Motor neuron (in vitro differentiated cells): ENCODE measurements at regions not wholly inside any gene's neighbourhood (a gene's known extent, or its start where the extent isn't known, plus 50 kb on each side); places are given as distances from the start of the nearest gene placed in this dataset.

ENCODE experiments used
- ATAC-seq, 8 experiments: fragments of 200-7000 bp; cut with Tn5 transposase; replicated peaks in 6 of 8; 2 replicates each; pipeline ENCODE4 v1.8.0; 2021; ENCODE audit warnings: mild to moderate bottlenecking in 8 of 8, moderate library complexity in 8 of 8
- H3K27ac ChIP-seq, 2 donors: fragments of 250-450 bp; sonication (Bioruptor Pico); 2 replicates each; pipeline ENCODE4 v1.9.0; 2021; ENCODE audit warnings: antibody characterized with exemption in 2 of 2, mild to moderate bottlenecking in 2 of 2, moderate library complexity in 1 of 2
- H3K4me1 ChIP-seq, 2 donors: fragments of 250-450 bp; sonication (Bioruptor Pico); replicated peaks in 1 of 2; 2 replicates each; pipeline ENCODE4 v1.6.1; 2021; ENCODE audit warnings: antibody characterized with exemption in 2 of 2, mild to moderate bottlenecking in 2 of 2, moderate library complexity in 1 of 2
- H3K4me3 ChIP-seq, 5 donors: fragments of 250-450 bp; sonication (Bioruptor Pico); 2 replicates each; pipeline ENCODE4 v1.9.0; 2021; ENCODE audit warnings: antibody characterized with exemption in 5 of 5, mild to moderate bottlenecking in 5 of 5, moderate library complexity in 4 of 5
- WGBS, 10 experiments: fragments of 450-650 bp; shearing (Covaris generic); methylation state at CpG; one replicate each; pipeline ENCODE4 v1.0.0; 2022; 5-methylcytosine and 5-hydroxymethylcytosine counted together
- in situ Hi-C, 9 experiments: fragments of 400-800 bp; cut with MboI; loops; one replicate each; pipeline ENCODE4 v1.15.0; 2021; ENCODE audit warnings: low sequenced_read_pairs in 9 of 9, low pct_unique_long_range_greater_than_20kb in 2 of 9; ENCODE audit not compliant: unreplicated experiment in 9 of 9

DNA sequence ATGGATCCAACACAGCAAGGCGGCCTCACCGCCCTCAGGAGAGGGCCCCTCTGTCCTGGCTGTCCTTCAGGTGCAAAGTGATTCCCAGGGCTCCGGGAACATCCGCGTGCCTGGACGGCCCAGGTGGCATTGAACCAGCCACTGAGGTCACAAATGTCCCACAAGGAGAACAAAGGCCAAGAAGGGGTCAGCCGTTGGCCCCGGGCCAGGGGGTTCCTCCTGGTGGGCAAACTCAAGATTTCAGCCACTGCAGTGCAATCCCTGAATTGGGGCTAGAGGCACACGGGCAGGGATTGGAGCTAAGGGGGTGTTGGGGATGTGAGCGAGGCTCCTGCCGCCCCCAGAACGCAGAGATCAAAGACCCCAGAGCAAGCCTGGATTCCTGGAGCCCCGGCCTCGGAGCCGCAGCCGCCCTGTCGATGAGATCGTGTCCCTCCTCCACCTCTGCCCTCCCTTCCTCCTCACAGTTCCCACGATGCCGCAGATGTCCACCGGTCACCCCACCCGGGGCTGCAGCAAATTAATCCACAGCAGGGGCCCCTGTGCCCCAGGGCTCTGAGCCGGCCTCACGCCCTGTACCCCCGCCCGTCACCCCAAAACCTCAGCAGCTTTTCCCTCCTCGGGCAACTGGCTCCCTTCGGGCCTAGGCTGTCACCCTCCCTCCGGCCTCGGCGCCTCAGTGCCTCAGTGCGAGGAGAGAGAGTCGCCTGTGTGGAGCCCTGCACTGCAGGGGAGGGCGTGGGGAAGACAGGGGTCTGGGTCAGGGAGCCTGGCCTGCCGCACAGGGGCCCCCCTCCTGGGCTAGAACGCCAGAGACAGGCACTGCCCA, 56.7 kb upstream of the GALNT9 start:
- H3K4me3 ChIP-seq: no peak overlapping the region
- in situ Hi-C loops: no loop called here
- H3K27ac ChIP-seq: no peak overlapping the region
- WGBS, 10 experiments: 8 to 83% (median 18%) methylated on average over 2 to 16 of the region's 36 CpGs; no CpG with 5 or more reads in 6 of the 10 experiments
- H3K4me1 ChIP-seq: no peaks in the 10 kb centered on the region
- peak in 2 of 8 experiments; percentile 8 to 30 for ATAC-seq

- in situ Hi-C loops: no loop called here
- no peaks in the 10 kb centered on the region for H3K4me1 ChIP-seq
- no peak for ATAC-seq
- H3K27ac ChIP-seq: no peak overlapping the region
- 0 to 68% (median 29%) methylated on average over 2 to 18 of the region's 25 CpGs for WGBS, 10 experiments
- no peak overlapping the region for H3K4me3 ChIP-seq
Measured at GRCh38 chr12:132384916-132385774, 55.8 kb upstream of the GALNT9 start.

DNA sequence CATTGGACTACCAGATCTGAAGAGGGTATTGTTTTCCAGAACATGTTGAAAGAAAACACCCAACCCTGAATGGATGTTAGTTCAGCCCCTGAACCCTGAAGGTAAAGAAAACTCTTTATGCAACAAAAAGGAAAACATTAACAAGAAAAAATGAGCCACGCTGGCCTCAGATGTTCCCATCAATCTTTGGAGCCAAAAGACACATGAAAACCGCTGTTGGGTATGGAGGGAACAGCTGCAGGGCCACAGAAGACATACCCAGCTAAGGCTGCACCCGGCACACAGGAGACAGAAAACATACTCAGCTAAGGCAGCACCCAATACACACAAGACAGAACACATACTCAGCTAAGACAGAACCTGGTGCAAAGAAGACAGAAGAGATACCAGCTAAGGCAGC, 51.3 kb upstream of the GALNT9 start:
- Histone ChIP-seq H3K4me1 (peaks cover 0 to 13% of the 10 kb centered on the region in 2 donors), H3K27ac (no peak overlapping the region), H3K4me3 (no peak overlapping the region)
- in situ Hi-C loops: no loop called here
- 0 to 20% (median 12%) methylated on average over 1 to 3 of the region's 3 CpGs; no CpG with 5 or more reads in 1 of the 10 experiments for WGBS, 10 experiments
- no peak for ATAC-seq

DNA sequence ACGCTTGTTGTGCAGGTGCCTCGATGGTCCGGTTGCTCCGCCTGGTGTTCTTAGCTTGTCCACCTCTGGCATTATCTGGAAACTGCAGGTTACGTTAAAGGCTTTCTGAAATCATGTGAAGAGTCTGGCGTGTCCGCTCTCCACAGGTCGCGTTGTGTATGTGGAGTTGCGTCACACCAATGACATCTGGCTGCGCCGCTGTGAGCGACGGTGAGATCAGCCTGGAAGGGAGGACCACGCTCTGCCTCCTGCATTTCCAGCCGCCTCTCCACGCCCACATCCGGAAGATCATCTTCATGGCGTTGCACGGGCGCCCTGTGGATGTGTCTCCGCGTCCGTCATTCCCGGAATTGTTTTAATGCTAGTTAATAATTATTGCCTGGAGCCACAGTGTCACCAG, 50.6 kb upstream of the GALNT9 start:
- in situ Hi-C loops: no loop called here
- peak in 5 of 8 experiments; percentile 45 to 99 (median 97) for ATAC-seq
- Histone ChIP-seq H3K4me1 (peaks cover 0 to 13% of the 10 kb centered on the region in 2 donors), H3K4me3 (peak overlapping the region in 3 of 5 donors; percentile 16 to 20 (median 20)), H3K27ac (no peak overlapping the region)
- 0 to 89% (median 46%) methylated on average over 2 to 24 of the region's 25 CpGs for WGBS, 10 experiments

DNA sequence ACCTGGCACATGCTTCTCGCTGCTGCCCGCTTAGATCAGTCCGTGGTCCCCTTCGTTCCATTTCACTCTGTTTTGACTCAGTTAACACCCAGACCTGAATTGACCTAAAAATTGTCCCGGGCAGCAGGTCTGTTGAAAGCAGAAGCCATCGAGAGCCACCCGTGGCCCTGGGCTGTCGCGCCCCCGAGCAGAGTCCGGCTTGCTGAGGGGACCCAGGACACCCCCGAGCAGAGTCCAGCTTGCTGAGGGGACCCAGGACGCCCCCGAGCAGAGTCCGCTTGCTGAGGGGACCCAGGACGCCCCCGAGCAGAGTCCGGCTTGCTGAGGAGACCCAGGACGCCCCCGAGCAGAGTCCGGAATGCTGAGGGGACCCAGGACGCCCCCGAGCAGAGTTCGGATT, 50.2 kb upstream of the GALNT9 start:
- Histone ChIP-seq H3K4me1 (peaks cover 0 to 13% of the 10 kb centered on the region in 2 donors), H3K27ac (no peak overlapping the region), H3K4me3 (peak overlapping the region in 3 of 5 donors; percentile 16 to 20 (median 20))
- 0 to 72% (median 50%) methylated on average over 1 to 13 of the region's 24 CpGs; no CpG with 5 or more reads in 4 of the 10 experiments for WGBS, 10 experiments
- ATAC-seq: peak in 2 of 8 experiments; percentile 23 to 25
- in situ Hi-C loops: no loop called here
